ENCODE measurements at regions not wholly inside any gene's neighbourhood (a gene's known extent, or its start where the extent isn't known, plus 50 kb on each side); places are given as distances from the start of the nearest gene placed in this dataset.

DNA sequence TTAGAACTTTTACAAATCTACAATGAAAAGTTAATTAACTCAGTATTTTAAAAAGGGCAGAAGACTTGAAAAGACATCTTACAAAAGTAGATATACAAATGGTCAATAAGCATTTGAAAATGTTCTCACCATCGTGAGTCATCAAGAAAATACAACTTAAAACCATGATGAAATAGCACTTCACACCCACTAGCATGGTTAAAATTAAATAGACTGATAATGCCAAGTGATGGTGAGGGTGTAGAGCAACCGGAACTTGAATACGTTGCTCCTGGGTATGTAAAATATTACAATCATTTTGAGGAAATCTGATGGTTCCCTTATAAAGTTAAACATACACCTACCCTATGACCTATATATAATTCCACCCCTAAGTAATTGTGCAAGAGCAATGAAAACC lies 319.8 kb upstream of the UMPS start:
- WGBS (ENCODE audit: insufficient coverage) = no CpG with 5 or more reads among the region's 3 CpGs
- Histone ChIP-seq H3K4me1 (ENCODE audit: control insufficient read depth, insufficient read depth, low read length) (no peaks in the 10 kb centered on the region), H3K27me3 (ENCODE audit: control insufficient read depth, insufficient read depth, low read length) (no peaks in the 10 kb centered on the region), H3K4me3 (ENCODE audit: low read length) (no peak overlapping the region), H3K27ac (ENCODE audit: low read length) (no peak overlapping the region), H3K36me3 (ENCODE audit: control insufficient read depth, insufficient read depth, low read length) (no peaks in the 10 kb centered on the region), H3K9me3 (ENCODE audit: control insufficient read depth, insufficient read depth, low read length) (no peaks in the 10 kb centered on the region)
- DNase-seq (no peak), ATAC-seq (no peak)
- Mint-ChIP-seq H3K27me3 (ENCODE audit: low read depth in 2 of 2) (peaks cover 3 to 30% of the 10 kb centered on the region in 2 donors), H3K27ac (no peak overlapping the region), H3K4me3 (no peak overlapping the region), H3K9me3 (no peaks in the 10 kb centered on the region), H3K4me1 (no peaks in the 10 kb centered on the region), H3K36me3 (no peaks in the 10 kb centered on the region)
- TF ChIP-seq, protein P1, sequence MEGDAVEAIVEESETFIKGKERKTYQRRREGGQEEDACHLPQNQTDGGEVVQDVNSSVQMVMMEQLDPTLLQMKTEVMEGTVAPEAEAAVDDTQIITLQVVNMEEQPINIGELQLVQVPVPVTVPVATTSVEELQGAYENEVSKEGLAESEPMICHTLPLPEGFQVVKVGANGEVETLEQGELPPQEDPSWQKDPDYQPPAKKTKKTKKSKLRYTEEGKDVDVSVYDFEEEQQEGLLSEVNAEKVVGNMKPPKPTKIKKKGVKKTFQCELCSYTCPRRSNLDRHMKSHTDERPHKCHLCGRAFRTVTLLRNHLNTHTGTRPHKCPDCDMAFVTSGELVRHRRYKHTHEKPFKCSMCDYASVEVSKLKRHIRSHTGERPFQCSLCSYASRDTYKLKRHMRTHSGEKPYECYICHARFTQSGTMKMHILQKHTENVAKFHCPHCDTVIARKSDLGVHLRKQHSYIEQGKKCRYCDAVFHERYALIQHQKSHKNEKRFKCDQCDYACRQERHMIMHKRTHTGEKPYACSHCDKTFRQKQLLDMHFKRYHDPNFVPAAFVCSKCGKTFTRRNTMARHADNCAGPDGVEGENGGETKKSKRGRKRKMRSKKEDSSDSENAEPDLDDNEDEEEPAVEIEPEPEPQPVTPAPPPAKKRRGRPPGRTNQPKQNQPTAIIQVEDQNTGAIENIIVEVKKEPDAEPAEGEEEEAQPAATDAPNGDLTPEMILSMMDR (IDR thresholded peaks at IDR 0.05) = no peak
- intact Hi-C loops (cut with micrococcal nuclease) = no loop called here

DNA sequence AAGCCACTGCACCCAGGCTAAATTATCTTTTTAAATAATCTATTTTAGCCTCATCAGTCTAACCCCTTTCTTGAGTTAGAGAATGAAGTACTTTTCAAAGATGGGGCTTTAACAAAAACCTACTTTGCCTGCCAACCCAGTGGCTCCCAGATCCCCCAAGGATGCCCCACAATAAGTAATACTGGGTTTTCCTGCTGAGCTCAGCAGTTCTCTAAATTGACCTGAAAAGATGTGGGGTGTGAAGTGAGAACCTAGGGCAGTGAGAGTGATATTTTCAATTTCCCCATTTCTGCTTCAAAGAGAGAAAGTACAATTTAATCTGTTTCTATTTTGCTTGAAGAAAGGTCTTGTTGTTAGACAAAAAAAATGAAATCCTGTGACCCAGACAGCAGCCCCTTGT lies 318.5 kb upstream of the UMPS start:
- Histone ChIP-seq H3K27ac (ENCODE audit: low read length) (no peak overlapping the region), H3K4me3 (ENCODE audit: low read length) (no peak overlapping the region), H3K4me1 (ENCODE audit: control insufficient read depth, insufficient read depth, low read length) (no peaks in the 10 kb centered on the region), H3K27me3 (ENCODE audit: control insufficient read depth, insufficient read depth, low read length) (no peaks in the 10 kb centered on the region), H3K9me3 (ENCODE audit: control insufficient read depth, insufficient read depth, low read length) (no peaks in the 10 kb centered on the region), H3K36me3 (ENCODE audit: control insufficient read depth, insufficient read depth, low read length) (no peaks in the 10 kb centered on the region)
- no peak overlapping the region for H3K4me3 Mint-ChIP-seq
- H3K36me3 Mint-ChIP-seq = no peaks in the 10 kb centered on the region
- DNase-seq (no peak), ATAC-seq (no peak)
- no peak overlapping the region for H3K27ac Mint-ChIP-seq
- H3K4me1 Mint-ChIP-seq = no peaks in the 10 kb centered on the region
- H3K9me3 Mint-ChIP-seq = no peaks in the 10 kb centered on the region
- peaks cover 3 to 24% of the 10 kb centered on the region in 2 donors for H3K27me3 Mint-ChIP-seq (ENCODE audit: low read depth in 2 of 2)
- TF ChIP-seq, protein P1 (IDR thresholded peaks at IDR 0.05) = no peak
- intact Hi-C loops (cut with micrococcal nuclease) = no loop called here

DNA sequence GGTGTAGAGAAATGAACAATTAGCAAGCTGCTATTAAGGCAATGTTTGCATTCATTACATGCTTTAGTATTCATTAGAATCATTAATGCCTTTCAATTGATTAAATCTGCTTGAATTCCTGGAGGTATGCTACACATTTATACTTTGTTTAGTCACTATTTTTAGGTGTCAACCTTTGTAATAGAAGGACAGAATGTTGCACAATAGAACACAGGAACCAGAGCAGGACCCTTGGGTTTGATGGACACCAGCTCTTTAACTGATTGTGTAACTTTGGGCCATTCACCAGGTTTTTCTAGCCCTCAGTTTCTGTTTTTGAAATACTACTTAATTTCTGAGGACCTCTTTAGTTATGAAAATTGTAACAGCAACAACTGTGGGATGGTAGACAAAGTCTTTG lies 317.6 kb upstream of the UMPS start:
- no peaks in the 10 kb centered on the region for H3K36me3 ChIP-seq (ENCODE audit: control insufficient read depth, insufficient read depth, low read length)
- Mint-ChIP-seq H3K4me1 (no peaks in the 10 kb centered on the region), H3K27me3 (ENCODE audit: low read depth in 2 of 2) (peaks cover 3 to 24% of the 10 kb centered on the region in 2 donors)

DNA sequence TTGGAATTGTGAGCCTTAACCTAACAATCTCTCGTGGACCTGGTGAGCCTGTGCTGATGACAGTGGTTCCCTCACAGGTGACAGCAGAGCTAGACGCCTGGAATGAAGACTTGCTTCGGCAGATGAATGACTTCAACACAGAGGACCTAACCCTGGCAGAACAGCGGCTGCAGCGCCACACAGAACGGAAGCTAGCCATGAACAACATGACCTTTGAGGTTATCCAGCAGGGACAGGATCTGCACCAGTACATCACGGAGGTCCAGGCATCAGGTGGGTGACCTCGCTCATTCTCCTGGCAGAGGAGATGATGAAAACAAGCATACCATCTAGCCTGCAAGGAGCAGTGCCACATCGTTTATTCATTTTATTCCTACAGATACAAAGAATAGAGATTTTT lies 316.9 kb upstream of the UMPS start:
- H3K4me3 ChIP-seq (ENCODE audit: low read length) = no peak overlapping the region
- H3K36me3 ChIP-seq (ENCODE audit: control insufficient read depth, insufficient read depth, low read length) = no peaks in the 10 kb centered on the region
- no peak overlapping the region for H3K27ac ChIP-seq (ENCODE audit: low read length)
- no peaks in the 10 kb centered on the region for H3K36me3 Mint-ChIP-seq
- H3K4me1 ChIP-seq (ENCODE audit: control insufficient read depth, insufficient read depth, low read length) = no peaks in the 10 kb centered on the region
- no peak for DNase-seq
- TF ChIP-seq, protein P1 (IDR thresholded peaks at IDR 0.05) = no peak
- ATAC-seq = no peak
- H3K27ac Mint-ChIP-seq = no peak overlapping the region
- peaks cover 3 to 20% of the 10 kb centered on the region in 2 donors for H3K27me3 Mint-ChIP-seq (ENCODE audit: low read depth in 2 of 2)
- no peaks in the 10 kb centered on the region for H3K9me3 ChIP-seq (ENCODE audit: control insufficient read depth, insufficient read depth, low read length)
- peaks cover 3% of the 10 kb centered on the region for H3K27me3 ChIP-seq (ENCODE audit: control insufficient read depth, insufficient read depth, low read length)
- no peaks in the 10 kb centered on the region for H3K4me1 Mint-ChIP-seq
- H3K4me3 Mint-ChIP-seq = no peak overlapping the region
- 87% methylated on average over 9 of the region's 9 CpGs for WGBS (ENCODE audit: insufficient coverage)
- no peaks in the 10 kb centered on the region for H3K9me3 Mint-ChIP-seq
- intact Hi-C loops (cut with micrococcal nuclease) = no loop called here

More for the DNA sequence above, 317.6 kb upstream of the UMPS start:
- no peak overlapping the region for H3K27ac ChIP-seq (ENCODE audit: low read length)
- Mint-ChIP-seq H3K27ac (no peak overlapping the region), H3K9me3 (no peaks in the 10 kb centered on the region), H3K4me3 (no peak overlapping the region), H3K36me3 (no peaks in the 10 kb centered on the region)
- no peak for ATAC-seq
- H3K4me1 ChIP-seq (ENCODE audit: control insufficient read depth, insufficient read depth, low read length) = no peaks in the 10 kb centered on the region
- TF ChIP-seq, protein P1 (IDR thresholded peaks at IDR 0.05) = no peak
- intact Hi-C loops (cut with micrococcal nuclease) = no loop called here
- DNase-seq = no peak
- H3K4me3 ChIP-seq (ENCODE audit: low read length) = no peak overlapping the region
- no peaks in the 10 kb centered on the region for H3K9me3 ChIP-seq (ENCODE audit: control insufficient read depth, insufficient read depth, low read length)
- no peaks in the 10 kb centered on the region for H3K27me3 ChIP-seq (ENCODE audit: control insufficient read depth, insufficient read depth, low read length)

Measured in natural killer cell (primary cell).